NCI-H446 (cell line): ENCODE measurements at regions not wholly inside any gene's neighbourhood (a gene's known extent, or its start where the extent isn't known, plus 50 kb on each side); places are given as distances from the start of the nearest gene placed in this dataset.

Experiments used
- DNase-seq, 2 experiments: peaks; one replicate each; lab custom pipeline; 2025; lab: John Stamatoyannopoulos, UW

GRCh38 chr7:98679741-98680140, 62.7 kb downstream of the NPTX2 start:
- DNase-seq: no peak

- DNase-seq: no peak
Measured at GRCh38 chr7:98681511-98681910, 64.4 kb downstream of the NPTX2 start.

DNA sequence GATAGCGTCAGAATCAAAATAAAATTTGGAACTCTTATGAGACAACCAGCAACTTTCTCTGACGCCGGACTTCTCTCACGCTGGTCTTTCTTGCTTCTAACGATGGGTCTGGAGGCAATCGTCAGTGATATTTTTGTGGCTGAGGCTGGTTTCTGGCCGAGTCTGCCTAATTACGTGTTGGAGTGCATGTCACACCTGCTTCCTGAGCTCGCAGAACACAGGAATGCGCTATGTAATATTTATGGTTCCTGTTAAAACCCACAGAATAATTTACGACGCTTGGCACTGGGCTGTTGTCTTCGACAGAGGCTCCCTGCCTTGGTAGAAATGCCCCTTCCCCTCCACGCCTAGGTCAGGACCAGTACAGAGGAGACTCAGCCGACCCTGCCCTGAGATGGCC, 64.9 kb downstream of the NPTX2 start:
- DNase-seq: no peak

DNA sequence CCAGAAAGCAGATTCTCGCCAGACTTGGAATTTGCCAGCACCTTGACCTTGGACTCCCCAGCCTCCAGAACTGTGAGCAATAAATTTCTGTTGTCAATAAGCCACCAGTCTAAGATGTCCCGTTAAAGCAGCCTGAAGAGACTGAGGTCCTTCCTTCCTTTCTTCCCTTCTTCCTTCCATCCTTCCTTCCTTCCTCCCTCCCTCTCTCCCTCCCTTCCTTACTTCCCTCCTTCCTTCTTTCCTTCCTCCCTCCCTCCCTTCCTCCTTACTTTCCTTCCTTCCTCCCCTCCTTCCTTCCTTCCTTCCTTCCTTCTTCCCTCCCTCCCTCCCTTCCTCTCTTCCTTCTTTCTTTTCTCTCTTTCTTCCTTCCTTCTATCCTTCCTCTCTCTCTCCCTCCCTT, 66.4 kb downstream of the NPTX2 start:
- DNase-seq: no peak

GRCh38 chr7:98685541-98685940, 68.5 kb downstream of the NPTX2 start:
- no peak for DNase-seq

DNA sequence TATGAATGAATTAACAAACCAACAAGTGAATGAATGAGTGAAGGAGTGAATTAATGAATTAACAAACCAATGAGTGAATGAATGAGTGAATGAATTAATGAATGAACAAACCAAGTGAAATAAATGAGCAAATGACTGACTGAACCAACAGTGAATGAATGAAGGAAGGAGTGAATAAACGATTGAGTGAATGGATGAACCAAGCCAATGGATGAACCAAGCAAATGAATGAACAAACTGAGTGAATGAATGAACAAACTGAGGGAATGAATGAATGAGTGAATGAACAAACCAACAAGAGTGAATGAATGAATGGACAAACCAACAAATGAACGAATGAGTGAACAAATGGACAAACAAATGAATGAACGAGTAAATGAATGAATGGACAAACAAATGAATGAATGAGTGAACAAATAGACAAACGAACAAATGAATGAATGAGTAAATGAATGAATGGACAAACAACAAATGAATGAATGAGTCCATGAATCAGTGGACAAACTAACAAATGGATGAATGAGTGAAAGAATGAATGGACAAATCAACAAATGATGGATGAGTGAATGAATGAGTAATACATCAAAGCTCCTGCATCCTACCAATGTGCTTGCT, 69.5 kb downstream of the NPTX2 start:
- no peak for DNase-seq

- DNase-seq: no peak
Measured at GRCh38 chr7:98687111-98687751, 70.1 kb downstream of the NPTX2 start.

DNA sequence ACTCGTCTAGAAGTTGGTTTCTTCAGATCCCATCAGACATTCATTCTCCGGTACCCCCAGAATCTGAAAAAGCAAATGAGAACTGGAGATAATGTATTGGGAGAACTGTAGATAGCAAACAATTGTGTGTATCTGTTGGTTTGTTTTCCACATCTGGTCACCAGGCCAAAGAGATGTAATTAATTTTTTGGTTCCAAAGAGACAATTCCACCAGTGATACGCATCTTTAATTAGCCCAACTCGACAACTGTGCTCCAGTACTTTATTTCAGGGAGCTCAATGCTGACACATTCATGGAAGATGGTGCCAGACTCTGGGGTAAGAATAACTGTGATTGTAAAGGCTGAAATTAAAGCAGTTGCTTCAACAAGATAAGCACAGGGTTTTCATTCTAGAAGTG, 74.5 kb downstream of the NPTX2 start:
- DNase-seq: no peak

GRCh38 chr7:98697083-98697482, 80.0 kb downstream of the NPTX2 start:
- DNase-seq: no peak

- no peak for DNase-seq
Measured at GRCh38 chr7:98697485-98698240, 80.6 kb downstream of the NPTX2 start.

- DNase-seq: no peak
Measured at GRCh38 chr7:98698976-98699375, 81.9 kb downstream of the NPTX2 start.

GRCh38 chr7:98700533-98700932, 83.4 kb downstream of the NPTX2 start:
- DNase-seq: no peak

GRCh38 chr7:98701372-98701771, 84.3 kb downstream of the NPTX2 start:
- no peak for DNase-seq

DNA sequence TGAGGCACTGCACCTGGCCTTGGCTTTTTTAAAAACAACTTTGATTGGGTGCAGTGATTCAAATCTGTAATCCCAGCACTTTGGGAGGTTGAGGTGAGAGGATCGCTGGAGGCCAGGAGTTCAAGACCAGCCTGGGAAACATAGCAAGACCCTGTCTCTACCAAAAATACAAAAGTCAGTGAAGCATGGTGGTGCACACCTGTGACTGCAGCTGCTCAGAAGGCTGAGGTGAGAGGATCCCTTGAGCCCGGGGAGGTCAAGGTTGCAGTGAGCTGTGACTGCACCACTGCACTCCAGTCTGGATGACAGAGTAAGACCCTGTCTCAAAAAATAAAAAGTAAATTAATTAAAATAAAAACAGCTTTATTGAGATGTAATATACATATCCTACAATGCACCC, 84.9 kb downstream of the NPTX2 start:
- DNase-seq: no peak

- no peak for DNase-seq
Measured at GRCh38 chr7:98703916-98704315, 86.8 kb downstream of the NPTX2 start.

GRCh38 chr7:98705626-98706025, 88.5 kb downstream of the NPTX2 start:
- no peak for DNase-seq

GRCh38 chr7:98707076-98707475, 90.0 kb downstream of the NPTX2 start:
- DNase-seq: no peak

DNA sequence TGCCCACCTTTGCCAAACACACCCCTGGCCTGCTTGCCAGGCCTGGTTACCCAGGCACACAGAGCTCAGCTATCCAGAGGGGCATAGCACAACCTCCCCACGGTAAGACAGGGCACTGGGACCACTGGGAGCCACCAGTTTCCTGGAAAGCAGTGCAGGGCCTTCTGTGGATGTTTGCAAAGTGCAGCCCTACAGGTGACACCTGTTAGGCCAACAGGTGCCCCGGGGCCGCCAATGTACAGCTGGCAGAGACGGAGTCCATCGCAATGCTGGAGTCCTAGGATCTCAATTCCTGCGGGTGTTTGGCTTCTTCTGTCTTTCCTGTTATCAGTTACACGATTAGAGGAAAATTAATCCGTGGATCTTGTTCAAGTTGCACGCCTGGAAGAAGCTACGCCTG, 94.9 kb downstream of the NPTX2 start:
- no peak for DNase-seq

DNA sequence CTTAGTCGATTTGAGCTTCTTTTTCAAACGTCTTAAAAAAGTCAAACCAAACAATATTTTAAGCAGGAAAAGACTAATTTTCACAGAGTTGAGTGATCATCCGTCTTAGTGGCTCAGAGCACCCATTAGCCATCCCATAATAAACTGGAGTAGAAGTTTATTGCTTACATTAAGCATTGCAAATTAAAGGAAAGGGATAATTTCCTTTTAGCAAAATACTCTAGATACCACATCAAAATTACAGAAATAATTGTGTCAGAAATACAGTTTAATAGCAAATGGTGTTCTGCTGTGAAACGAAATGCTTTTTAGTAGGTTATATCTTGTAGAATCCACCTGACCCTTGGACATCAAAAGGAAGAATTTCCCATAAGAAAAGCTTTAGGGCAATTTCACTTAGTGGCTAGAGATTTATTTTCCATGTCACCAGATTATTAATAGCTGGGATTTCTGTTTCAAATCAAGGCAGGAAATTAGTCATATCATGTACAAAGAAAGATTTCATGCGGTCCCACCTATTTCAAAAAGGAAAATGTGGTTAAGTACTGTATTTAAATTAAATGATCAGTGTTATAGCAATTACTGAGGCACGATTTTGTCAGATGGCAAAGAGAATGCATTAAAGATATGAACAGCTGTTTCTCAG, 96.2 kb downstream of the NPTX2 start:
- no peak for DNase-seq

- no peak for DNase-seq
Measured at GRCh38 chr7:98719396-98719795, 102.3 kb downstream of the NPTX2 start.

DNA sequence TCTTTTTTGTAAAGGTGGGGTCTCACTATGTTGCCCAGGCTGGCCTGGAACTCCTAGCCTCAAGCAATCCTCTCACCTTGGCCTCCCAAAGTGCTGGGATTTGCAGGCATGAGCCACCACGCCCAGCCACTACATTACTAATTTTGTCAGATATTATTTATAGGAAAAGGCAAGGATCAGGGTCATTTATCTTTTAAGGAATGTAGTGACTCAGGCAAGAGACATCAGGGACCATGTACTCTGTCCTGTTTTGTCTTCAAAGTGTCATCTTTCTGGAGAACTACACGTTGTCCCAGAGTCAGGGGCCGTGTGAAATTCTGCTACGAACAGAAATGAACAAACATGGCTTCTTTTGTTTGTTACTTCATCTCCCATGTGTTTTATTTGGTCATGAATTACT, 105.3 kb downstream of the NPTX2 start:
- no peak for DNase-seq

GRCh38 chr7:98724591-98724990, 107.5 kb downstream of the NPTX2 start:
- DNase-seq: no peak

DNA sequence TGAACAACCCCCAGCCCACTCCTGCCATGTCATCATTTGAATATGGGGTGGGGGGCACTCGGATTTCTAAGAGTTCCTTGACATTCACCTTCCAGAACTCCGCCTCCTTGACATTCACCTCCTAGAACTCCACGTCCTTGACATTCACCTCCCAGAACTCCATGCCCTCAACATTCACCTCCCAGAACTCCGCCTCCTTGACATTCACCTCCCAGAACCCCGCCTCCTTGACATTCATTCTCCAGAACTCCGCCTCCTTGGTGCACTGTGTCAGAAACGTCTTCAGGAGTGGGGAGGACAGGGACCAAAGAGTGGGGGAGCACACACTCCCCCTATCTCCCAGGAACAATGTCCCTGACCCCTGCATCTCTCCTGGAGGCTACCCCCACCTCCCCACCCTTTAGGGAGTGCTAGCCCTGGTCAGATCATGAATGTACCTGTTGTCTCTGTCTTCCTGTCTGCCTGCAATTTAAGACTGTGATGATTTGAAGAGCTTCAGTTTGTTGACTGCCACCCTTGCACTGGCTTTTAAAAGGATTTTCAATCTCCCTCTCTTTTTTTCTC, 110.1 kb downstream of the NPTX2 start:
- no peak for DNase-seq
